H9 (cell line): ENCODE measurements at regions not wholly inside any gene's neighbourhood (a gene's known extent, or its start where the extent isn't known, plus 50 kb on each side); places are given as distances from the start of the nearest gene placed in this dataset.

Experiments used
- DNase-seq: peaks from one replicate; pipeline ENCODE4 v3.0.0-alpha.2; 2017
- H2AFZ ChIP-seq: one replicate; pipeline ENCODE4 v1.6.1; 2013; ENCODE audit warnings: mild to moderate bottlenecking, low read length, control low read depth, moderate library complexity
- H2AK5ac ChIP-seq: 2 replicates; pipeline ENCODE4 v1.6.1; 2013; ENCODE audit warnings: low read length, control low read depth, mixed read lengths; ENCODE audit not compliant: insufficient read length
- H2BK120ac ChIP-seq: one replicate; pipeline ENCODE4 v1.6.1; 2013; ENCODE audit warnings: low read depth, mild to moderate bottlenecking, low read length, control low read depth, inconsistent platforms; ENCODE audit not compliant: poor library complexity, severe bottlenecking
- H2BK12ac ChIP-seq: 2 replicates; pipeline ENCODE4 v1.6.1; 2013; ENCODE audit warnings: low read length, control low read depth, mixed read lengths, low read depth; ENCODE audit not compliant: insufficient read length
- H2BK15ac ChIP-seq: 2 replicates; pipeline ENCODE4 v1.6.1; 2013; ENCODE audit warnings: low read depth, low read length, control low read depth
- H2BK20ac ChIP-seq: one replicate; pipeline ENCODE4 v1.6.1; 2013; ENCODE audit warnings: low read depth, mild to moderate bottlenecking, low read length, control low read depth, inconsistent platforms; ENCODE audit not compliant: poor library complexity, severe bottlenecking
- H2BK5ac ChIP-seq: 2 replicates; pipeline ENCODE4 v1.6.1; 2013; ENCODE audit warnings: low read length, control low read depth, mixed read lengths; ENCODE audit not compliant: insufficient read length
- H3K14ac ChIP-seq: 2 replicates; pipeline ENCODE4 v1.6.1; 2013; ENCODE audit warnings: low read length, control low read depth; ENCODE audit not compliant: insufficient read depth
- H3K18ac ChIP-seq: 2 replicates; pipeline ENCODE4 v1.6.1; 2013; ENCODE audit warnings: low read depth, mild to moderate bottlenecking, mixed read lengths, low read length, control low read depth; ENCODE audit not compliant: insufficient read length
- H3K23ac ChIP-seq: 2 replicates; pipeline ENCODE4 v1.6.1; 2013; ENCODE audit warnings: low read length, control low read depth, mixed read lengths, low read depth; ENCODE audit not compliant: insufficient read length
- H3K23me2 ChIP-seq: 2 replicates; pipeline ENCODE4 v1.6.1; 2013; ENCODE audit warnings: low read depth, mild to moderate bottlenecking, mixed read lengths, low read length, control low read depth; ENCODE audit not compliant: insufficient read length, poor library complexity, severe bottlenecking
- H3K27ac ChIP-seq: 2 replicates; pipeline ENCODE4 v1.5.1; 2013; ENCODE audit warnings: low read length, control low read depth, mixed read lengths, low read depth; ENCODE audit not compliant: insufficient read length
- H3K27me3 ChIP-seq: 2 replicates; pipeline ENCODE4 v1.6.1; 2013; ENCODE audit warnings: low read length, control low read depth, inconsistent platforms; ENCODE audit not compliant: insufficient read depth
- H3K4ac ChIP-seq: 2 replicates; pipeline ENCODE4 v1.6.1; 2013; ENCODE audit warnings: low read depth, mild to moderate bottlenecking, control low read depth, inconsistent platforms, low read length, moderate library complexity
- H3K4me1 ChIP-seq: 2 replicates; pipeline ENCODE4 v1.6.1; 2013; ENCODE audit warnings: low read length, control low read depth, inconsistent platforms; ENCODE audit not compliant: insufficient read depth
- H3K4me2 ChIP-seq: 2 replicates; pipeline ENCODE4 v1.6.1; 2013; ENCODE audit warnings: low read length, control low read depth, mixed read lengths; ENCODE audit not compliant: insufficient read length, insufficient read depth
- H3K56ac ChIP-seq: 2 replicates; pipeline ENCODE4 v1.6.1; 2013; ENCODE audit warnings: low read depth, mild to moderate bottlenecking, mixed read lengths, low read length, control low read depth; ENCODE audit not compliant: insufficient read length
- H3K79me1 ChIP-seq: 2 replicates; pipeline ENCODE4 v1.6.1; 2013; ENCODE audit warnings: low read depth, mild to moderate bottlenecking, moderate library complexity, low read length, control low read depth, inconsistent platforms; ENCODE audit not compliant: insufficient read depth, poor library complexity, severe bottlenecking
- H3K79me2 ChIP-seq: 2 replicates; pipeline ENCODE4 v1.6.1; 2013; ENCODE audit warnings: low read length, control low read depth, inconsistent platforms; ENCODE audit not compliant: insufficient read depth
- H3K9ac ChIP-seq: 2 replicates; pipeline ENCODE4 v1.6.1; 2013; ENCODE audit warnings: low read length, control low read depth, mixed read lengths; ENCODE audit not compliant: insufficient read length; ENCODE audit errors: extremely low read depth
- H3K9me3 ChIP-seq: one replicate; pipeline ENCODE4 v1.6.1; 2013; ENCODE audit warnings: low read depth, low read length, inconsistent platforms; ENCODE audit not compliant: control insufficient read depth
- H3T11ph ChIP-seq: one replicate; pipeline ENCODE4 v1.6.1; 2013; ENCODE audit warnings: mild to moderate bottlenecking, low read length, control low read depth, inconsistent platforms
- H4K20me1 ChIP-seq: one replicate; pipeline ENCODE4 v1.6.1; 2013; ENCODE audit not compliant: control insufficient read depth, insufficient read length, insufficient read depth
- H4K5ac ChIP-seq: 2 replicates; pipeline ENCODE4 v1.6.1; 2013; ENCODE audit warnings: low read depth, mild to moderate bottlenecking, mixed read lengths, low read length, control low read depth; ENCODE audit not compliant: insufficient read length
- H4K8ac ChIP-seq: replicated peaks from 2 replicates; pipeline ENCODE4 v1.6.1; 2013; ENCODE audit warnings: low read length, control low read depth, mixed read lengths, low read depth; ENCODE audit not compliant: insufficient read length
- H4K91ac ChIP-seq: 2 replicates; pipeline ENCODE4 v1.6.1; 2013; ENCODE audit warnings: low read depth, mild to moderate bottlenecking, moderate library complexity, mixed read lengths, low read length, control low read depth; ENCODE audit not compliant: insufficient read length
- H3K27ac Mint-ChIP-seq, 3 experiments: 2 replicates in 2 of 3; 3 replicates in 1 of 3; pipeline ENCODE4 v1.8.0; 2020 to 2021; ENCODE audit warnings: mixed read lengths in 3 of 3, mild to moderate bottlenecking in 1 of 3, moderate library complexity in 1 of 3
- H3K27me3 Mint-ChIP-seq: 2 replicates; pipeline ENCODE4 v1.8.0; 2021; ENCODE audit warnings: low read depth, mild to moderate bottlenecking, moderate library complexity, mixed read lengths
- H3K36me3 Mint-ChIP-seq, 3 experiments: 2 replicates in 2 of 3; 3 replicates in 1 of 3; pipeline ENCODE4 v1.8.0; 2020 to 2021; ENCODE audit warnings: low read depth in 3 of 3, mixed read lengths in 3 of 3; ENCODE audit not compliant: insufficient read depth in 1 of 3
- H3K4me1 Mint-ChIP-seq, 2 experiments: 2 replicates each; pipeline ENCODE4 v1.8.0; 2020; ENCODE audit warnings: mixed read lengths in 2 of 2
- H3K4me3 Mint-ChIP-seq, 2 experiments: 2 replicates in 1 of 2; 3 replicates in 1 of 2; pipeline ENCODE4 v1.8.0; 2020 to 2021; ENCODE audit warnings: mild to moderate bottlenecking in 2 of 2, mixed read lengths in 2 of 2, moderate library complexity in 1 of 2
- H3K9me3 Mint-ChIP-seq, 2 experiments: 2 replicates in 1 of 2; 3 replicates in 1 of 2; pipeline ENCODE4 v1.8.0; 2020; ENCODE audit warnings: mild to moderate bottlenecking in 2 of 2, mixed read lengths in 2 of 2, moderate library complexity in 1 of 2
- CTCF ChIP-seq: fragments of 200-600 bp; sonication (generic); conservative IDR thresholded peaks from 3 replicates; pipeline ENCODE4 v1.8.0; 2021; ENCODE audit warnings: antibody characterized with exemption, mild to moderate bottlenecking
- WGBS: extraction: QIAGEN DNeasy Blood & Tissue Kit; methylation state at CpG from one replicate; pipeline ENCODE4 v1.1.7; 2013; ENCODE audit warnings: missing lambda C conversion rate, low lambda C conversion rate, mixed read lengths; ENCODE audit not compliant: insufficient read length; ENCODE audit errors: extremely low coverage; 5-methylcytosine and 5-hydroxymethylcytosine counted together

DNA sequence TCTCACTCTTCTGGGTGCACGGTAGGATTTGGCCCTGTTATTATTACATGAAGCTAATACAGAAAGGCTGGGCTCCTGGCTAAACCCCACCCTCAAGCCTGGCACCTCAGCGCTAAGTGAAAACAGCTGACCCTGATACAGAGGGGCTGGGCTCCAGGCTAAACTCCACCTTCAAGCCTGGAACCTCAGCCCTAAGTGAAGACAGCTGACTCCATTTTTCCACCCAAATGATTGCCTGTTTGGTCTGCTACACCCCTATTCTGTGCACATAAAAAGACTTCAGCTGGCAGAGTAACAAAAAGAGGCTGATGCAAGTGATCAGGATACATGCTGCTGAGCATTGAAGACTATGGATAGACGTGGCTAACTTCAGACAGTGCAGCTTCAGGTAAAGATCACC, 148.4 kb upstream of the CLINT1 start:
- no peaks in the 10 kb centered on the region for H3K27me3 Mint-ChIP-seq
- H3K4me1 Mint-ChIP-seq: peaks cover 5 to 14% of the 10 kb centered on the region in 2 experiments
- H3K27ac Mint-ChIP-seq: no peak overlapping the region
- Histone ChIP-seq H3K14ac (no peak overlapping the region), H3K4me1 (peaks cover 4% of the 10 kb centered on the region), H2BK15ac (no peak overlapping the region), H2AK5ac (no peak overlapping the region), H3K56ac (no peak overlapping the region), H4K91ac (no peak overlapping the region), H3K23ac (no peak overlapping the region), H2BK20ac (no peak overlapping the region), H4K5ac (no peak overlapping the region), H2AFZ (no peak overlapping the region), H4K20me1 (no peaks in the 10 kb centered on the region), H2BK12ac (no peak overlapping the region), H4K8ac (no peak overlapping the region), H3K79me2 (no peaks in the 10 kb centered on the region), H2BK120ac (no peak overlapping the region), H3K4me2 (no peak overlapping the region), H3T11ph (no peak overlapping the region), H3K27me3 (no peaks in the 10 kb centered on the region), H2BK5ac (no peak overlapping the region), H3K4ac (no peak overlapping the region), H3K79me1 (no peaks in the 10 kb centered on the region), H3K27ac (no peak overlapping the region), H3K9me3 (no peaks in the 10 kb centered on the region), H3K18ac (no peak overlapping the region), H3K23me2 (no peaks in the 10 kb centered on the region), H3K9ac (no peak overlapping the region)
- no CpG with 5 or more reads among the region's 3 CpGs for WGBS
- H3K4me3 Mint-ChIP-seq: no peak overlapping the region
- peaks cover 2 to 5% of the 10 kb centered on the region in 2 experiments; a peak in 2 of 5 replicates for H3K9me3 Mint-ChIP-seq
- TF ChIP-seq CTCF: no peak
- H3K36me3 Mint-ChIP-seq: no peaks in the 10 kb centered on the region
- DNase-seq: no peak
